NB4 (cell line): ENCODE measurements at regions not wholly inside any gene's neighbourhood (a gene's known extent, or its start where the extent isn't known, plus 50 kb on each side); places are given as distances from the start of the nearest gene placed in this dataset.
"Not testable (repeated sequence)": the region's sequence is repeated elsewhere in the genome, so short reads cannot be mapped to it uniquely, and the experiment has no call there.

Experiments used
- DNase-seq: peaks from one replicate; pipeline ENCODE4 v3.0.0; 2010; ENCODE audit warnings: low read depth
- H3K4me3 ChIP-seq: one replicate; pipeline ENCODE4 v1.5.1; 2011; ENCODE audit warnings: mild to moderate bottlenecking, low read depth, low read length, moderate library complexity
- CTCF ChIP-seq: IDR thresholded peaks from one replicate; pipeline ENCODE4 v1.5.1; 2012; ENCODE audit warnings: low read depth, low read length
- MAX ChIP-seq: IDR thresholded peaks from 2 replicates; pipeline ENCODE4 v1.6.1; 2011; ENCODE audit warnings: low read depth, low read length
- MYC ChIP-seq: IDR thresholded peaks from 2 replicates; pipeline ENCODE4 v1.6.1; 2011; ENCODE audit warnings: low read depth, low read length
- POLR2A ChIP-seq: IDR thresholded peaks from 2 replicates; pipeline ENCODE4 v1.6.1; 2011; ENCODE audit warnings: mild to moderate bottlenecking; ENCODE audit not compliant: insufficient read length; ENCODE audit errors: extremely low read depth

GRCh38 chr4:104631000-104631399 is 136.3 kb upstream of the CXXC4 start:
- no peak overlapping the region for H3K4me3 ChIP-seq
- no peak for DNase-seq
- no peak for TF ChIP-seq MAX
- no peak for TF ChIP-seq POLR2A
- TF ChIP-seq MYC: no peak
- no peak for TF ChIP-seq CTCF

DNA sequence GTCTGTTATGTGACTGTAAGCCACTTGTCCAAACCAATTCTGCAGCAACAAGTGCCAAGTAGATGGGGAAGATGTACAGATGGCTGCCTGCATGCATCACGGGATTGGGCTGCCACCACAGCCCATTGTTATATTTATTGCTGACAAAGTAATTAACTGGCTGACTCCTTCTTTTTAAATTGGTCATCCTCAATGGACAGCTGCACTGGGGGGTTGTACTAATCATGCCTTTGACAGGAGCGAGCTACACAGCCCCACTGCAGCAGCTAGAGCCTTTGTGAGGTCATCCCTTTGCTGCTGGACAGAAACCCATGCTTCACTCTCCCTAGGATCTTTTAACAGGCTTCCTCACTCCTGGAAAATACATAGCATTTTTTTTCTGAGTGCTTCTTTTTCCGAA is 146.7 kb upstream of the CXXC4 start:
- DNase-seq: no peak
- no peak overlapping the region for H3K4me3 ChIP-seq
- TF ChIP-seq MYC (no peak), MAX (no peak), POLR2A (no peak), CTCF (no peak)

DNA sequence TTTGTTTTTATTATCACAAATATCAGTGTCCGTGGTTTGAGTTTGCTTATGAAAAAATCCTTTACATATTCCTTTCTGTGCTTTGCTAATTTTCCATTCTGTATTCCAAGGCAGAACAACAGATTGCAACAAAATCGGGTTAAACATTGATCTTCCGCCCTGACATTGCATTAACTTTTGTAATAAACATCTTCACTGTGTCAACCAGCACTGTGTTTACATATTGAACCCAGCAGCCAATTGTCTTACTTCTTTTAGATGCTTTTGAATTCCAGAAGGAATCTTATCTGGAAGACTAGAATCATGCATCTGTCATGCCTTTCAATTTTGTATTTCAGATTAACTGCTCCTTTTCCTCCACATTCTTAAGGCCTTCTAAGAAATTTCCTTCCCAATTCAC is 147.8 kb upstream of the CXXC4 start:
- H3K4me3 ChIP-seq: no peak overlapping the region
- no peak for TF ChIP-seq MYC
- TF ChIP-seq CTCF: no peak
- no peak for TF ChIP-seq MAX
- no peak for DNase-seq

DNA sequence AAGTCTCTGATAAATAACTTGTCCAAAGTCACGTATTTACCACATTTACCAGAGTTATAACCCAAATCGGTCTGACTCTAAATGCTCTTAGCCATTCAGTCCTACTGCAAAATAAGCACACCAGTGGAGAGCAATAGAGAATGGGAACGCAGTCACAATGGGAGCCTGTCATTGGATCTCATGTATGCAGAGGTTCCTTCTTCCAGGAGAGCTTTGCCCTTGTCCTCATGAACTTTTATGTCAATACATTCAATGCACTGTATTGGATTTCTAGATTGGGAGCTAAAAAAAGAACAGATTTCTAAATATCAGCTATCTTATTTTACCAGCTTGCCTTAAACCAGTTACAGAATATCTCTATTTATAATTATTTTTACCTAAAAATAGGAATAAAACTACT is 149.1 kb upstream of the CXXC4 start:
- no peak overlapping the region for H3K4me3 ChIP-seq
- TF ChIP-seq CTCF (no peak), POLR2A (no peak), MYC (no peak), MAX (no peak)
- no peak for DNase-seq

DNA sequence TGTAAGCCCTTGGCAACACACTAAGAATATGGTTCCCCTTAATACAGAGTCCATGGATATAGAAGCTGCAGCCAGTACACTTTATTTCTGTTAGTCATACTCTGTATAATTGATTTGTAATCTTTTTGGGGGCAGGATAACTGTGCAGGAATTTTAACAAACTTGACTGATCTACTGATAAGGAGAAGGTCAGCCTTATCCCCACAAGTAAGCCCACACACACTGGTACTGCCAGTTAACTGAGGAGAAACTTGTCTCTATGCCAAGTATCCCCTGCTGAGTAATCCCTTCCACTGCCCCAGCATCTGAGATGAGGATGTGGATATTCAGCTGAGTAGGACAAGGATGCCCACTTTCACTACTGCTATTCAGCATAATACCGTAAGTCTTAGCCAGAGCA is 154.9 kb upstream of the CXXC4 start:
- no peak for DNase-seq
- H3K4me3 ChIP-seq: no peak overlapping the region
- no peak for TF ChIP-seq MYC
- no peak for TF ChIP-seq MAX
- no peak for TF ChIP-seq POLR2A
- no peak for TF ChIP-seq CTCF

- DNase-seq: not testable (repeated sequence)
Measured at GRCh38 chr4:104662269-104662668, 167.6 kb upstream of the CXXC4 start.

More at GRCh38 chr4:104662269-104662668, 167.6 kb upstream of the CXXC4 start:
- not testable (repeated sequence) for H3K4me3 ChIP-seq
